DMS114 treated with DMSO at 0.1 percent for 48 hours (cell line): ENCODE measurements at regions not wholly inside any gene's neighbourhood (a gene's known extent, or its start where the extent isn't known, plus 50 kb on each side); places are given as distances from the start of the nearest gene placed in this dataset.
"Not testable (repeated sequence)": the region's sequence is repeated elsewhere in the genome, so short reads cannot be mapped to it uniquely, and the experiment has no call there.

ENCODE experiments used
- DNase-seq: peaks from one replicate; lab custom pipeline; 2025; ENCODE audit not compliant: unreplicated experiment; lab: John Stamatoyannopoulos, UW

DNA sequence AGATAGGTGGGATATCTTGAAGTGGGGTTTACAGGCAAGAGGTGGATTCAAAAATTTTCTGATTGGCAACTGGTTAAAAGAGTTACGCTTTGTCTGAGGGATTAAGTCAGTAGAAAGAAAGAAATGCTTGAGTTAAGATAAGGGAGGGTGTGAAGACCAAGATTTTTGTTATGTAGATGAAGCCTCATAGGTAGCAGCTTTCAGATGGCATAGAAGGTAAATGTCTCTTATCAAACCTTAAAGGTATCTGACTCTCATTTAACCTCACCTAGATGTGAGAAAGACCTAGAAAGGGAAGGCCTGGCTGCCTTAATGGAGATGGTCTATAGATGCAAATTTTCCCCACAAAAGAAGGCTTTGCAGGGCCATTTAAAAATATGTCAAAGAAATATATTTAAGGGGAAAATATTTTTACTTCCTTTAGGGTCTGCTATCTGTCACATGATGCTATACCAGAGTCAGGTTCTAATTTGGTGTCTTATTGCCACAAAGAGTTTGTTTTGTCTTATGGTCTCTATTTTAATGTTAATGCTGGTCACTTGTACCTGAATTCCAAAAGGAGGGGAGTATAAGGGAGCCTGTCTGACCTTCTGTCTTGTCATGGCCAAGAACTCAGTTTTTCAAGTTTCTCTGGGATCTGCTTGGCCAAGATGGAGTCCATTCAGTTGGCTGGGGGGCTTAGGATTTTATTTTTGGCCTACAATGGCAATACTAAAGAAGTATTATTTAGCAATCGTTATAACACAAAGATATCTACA, 699.1 kb upstream of the AMOT start:
- DNase-seq, result no peak

DNA sequence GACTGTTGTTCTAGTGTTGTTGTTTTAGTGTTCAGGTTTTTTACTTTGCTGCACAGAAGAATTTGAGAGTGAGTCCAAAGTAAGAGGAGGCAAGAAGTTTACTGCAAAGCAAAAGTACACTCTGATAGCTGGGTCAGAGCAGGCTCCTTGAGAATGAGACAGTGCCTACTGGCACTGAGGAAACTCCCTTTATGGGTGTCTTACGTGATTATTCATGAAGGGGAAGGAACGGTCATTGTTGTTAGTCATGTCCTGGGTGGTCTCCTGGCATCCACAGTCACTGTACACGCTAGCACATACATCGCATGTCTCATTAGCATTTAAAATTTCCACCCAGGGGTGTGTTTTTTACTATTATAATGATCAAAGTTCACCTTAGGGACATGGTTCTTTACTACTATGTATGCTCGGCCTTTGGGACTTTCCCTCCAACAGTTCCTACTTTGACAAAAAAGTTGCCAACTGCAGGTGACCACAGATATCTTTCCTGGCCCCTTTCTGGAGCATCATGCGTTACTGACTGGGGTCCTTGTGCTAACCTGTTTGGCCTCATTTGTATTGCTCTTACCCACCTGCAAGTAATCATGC, 688.9 kb upstream of the AMOT start:
- DNase-seq, result no peak

DNA sequence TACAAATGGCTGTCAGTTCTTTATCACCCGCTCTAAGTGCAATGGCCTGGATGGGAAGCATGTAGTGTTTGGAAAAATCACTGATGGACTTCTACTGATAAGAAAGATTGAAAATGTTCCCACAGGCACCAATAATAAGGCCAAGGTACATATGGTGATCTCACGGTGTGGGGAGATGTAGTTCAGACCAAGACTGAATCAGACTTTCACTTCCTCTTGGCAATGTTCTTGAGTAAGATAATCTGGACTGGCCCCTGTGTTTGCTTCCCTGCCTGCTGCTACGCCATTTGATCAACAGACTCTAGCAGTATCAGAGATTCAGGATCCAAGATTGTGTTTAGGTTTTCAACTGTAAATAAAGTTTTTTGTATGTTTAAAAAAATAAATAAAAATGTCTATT, 682.2 kb upstream of the AMOT start:
- no peak for DNase-seq

DNA sequence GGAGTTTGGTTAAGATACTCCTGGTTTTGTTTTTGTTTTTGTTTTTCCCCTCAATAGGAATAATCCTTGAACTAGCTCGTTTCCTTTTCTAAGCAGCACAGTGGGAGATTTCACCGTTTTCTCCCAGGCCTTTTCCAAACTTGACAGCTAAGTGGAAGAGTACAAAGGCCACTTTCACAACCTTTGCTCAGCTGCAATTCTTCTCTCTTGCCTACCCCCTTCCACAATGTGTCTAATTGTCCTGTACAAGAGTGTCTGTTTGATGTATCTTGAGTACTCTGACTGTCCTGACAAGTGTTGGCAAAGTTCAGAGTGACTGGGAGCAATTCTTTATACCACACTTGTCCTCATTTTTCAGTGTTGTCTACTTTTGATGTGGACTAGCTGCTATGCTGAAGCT, 674.3 kb upstream of the AMOT start:
- DNase-seq, result no peak

DNA sequence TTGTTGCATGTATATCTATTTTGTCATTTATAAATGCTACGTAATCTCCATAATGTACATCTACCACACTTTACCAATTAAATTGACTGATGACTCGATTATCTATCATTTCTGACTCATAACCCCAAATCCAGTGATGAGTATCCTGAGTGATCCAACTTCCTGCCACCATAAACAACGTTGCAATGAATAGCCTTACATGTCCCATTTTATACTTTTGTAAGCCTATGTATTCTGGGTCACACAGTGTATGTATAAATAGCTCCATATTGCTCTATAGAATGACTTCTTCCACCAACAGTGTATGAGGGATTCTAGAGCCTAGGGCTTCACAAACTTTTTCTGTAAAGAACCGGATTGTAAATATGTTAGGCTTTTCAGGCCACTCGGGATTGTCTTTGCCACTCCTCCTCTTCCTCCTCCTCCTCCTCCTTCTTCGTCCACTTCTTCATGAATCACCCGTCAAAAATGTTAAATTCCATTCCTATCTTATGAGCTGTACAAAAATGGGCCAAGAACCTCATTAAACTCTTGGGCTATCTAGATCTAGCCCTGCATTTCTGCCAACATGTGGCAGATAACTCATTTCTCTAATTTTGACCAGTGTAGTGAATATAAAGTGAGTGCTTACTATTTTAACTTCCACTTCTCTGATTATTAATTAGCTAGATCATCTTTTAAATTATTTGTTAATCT, 672.2 kb upstream of the AMOT start:
- DNase-seq, result no peak

DNA sequence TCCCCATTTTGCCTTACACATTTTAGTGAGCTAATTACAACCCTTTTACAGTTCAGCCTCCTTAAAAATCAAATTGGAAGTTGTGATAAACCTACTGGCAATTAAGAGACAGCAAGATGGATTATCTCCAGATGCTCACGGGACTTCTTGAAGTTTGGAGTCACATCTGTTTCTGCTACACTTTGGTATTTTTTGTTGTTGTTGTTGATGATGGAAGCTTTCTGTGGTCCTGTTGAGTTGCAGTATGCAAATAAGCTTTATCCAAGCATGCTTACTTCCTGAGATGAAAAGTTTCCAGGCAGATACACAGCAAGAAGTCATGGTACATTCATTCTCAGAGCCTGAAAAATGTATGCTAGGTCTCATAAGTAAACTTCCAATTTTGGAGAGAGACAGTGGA, 670.0 kb upstream of the AMOT start:
- no peak for DNase-seq

DNA sequence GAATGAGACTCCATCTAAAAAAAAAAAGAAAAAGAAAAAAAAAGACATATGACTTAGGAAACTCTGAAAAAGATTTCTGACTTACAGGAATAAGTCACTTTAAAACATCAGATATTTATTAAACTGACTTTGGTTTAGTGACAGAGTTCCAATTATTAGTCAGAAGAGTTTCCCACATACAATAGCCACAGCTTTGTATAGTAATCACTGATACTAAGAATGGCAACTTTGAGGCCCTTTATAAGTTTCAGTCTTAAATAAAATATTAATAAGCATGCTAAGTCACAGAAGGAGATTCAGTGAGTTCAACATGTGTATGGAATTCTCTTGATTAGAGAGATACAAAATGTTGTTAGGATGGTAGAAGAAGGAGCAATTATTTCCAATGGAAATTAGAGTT, 652.3 kb upstream of the AMOT start:
- no peak for DNase-seq

DNA sequence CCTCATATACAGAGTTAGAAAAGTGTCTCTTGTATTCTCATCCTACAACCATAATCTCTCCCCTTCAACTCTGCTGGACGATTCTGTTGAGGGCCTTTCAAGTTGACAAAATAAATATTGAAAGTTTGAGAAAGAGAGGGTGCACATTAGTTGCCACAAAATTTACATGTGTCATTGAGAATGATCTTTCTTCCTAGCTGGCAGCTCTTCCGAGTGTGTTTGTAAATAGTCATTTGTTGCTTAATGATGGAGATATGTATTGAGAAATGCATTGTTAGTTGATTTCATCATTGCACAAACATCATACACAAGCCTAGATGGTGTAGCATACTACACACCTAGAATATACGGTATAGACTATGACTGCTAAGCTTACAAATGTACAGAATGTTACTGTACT, 632.8 kb upstream of the AMOT start:
- no peak for DNase-seq

DNA sequence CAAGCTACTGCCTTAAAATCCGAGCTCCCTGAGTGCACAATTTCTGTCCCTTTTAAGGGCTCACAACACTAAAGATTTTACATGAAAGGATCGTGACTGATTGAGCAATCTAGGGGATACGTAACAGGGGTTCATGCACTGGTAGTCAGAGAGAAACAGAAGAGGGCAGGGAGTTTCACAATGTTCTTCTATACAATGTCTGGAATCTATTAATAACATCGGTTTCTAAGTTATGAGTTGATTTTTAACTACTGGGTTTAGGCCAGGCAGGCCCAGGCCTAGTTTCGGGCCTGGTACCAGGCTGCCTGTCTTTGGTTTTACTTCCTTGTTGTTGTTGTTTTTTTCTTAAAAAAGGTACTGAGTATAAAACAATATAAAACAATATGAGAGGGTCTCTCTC, 632.4 kb upstream of the AMOT start:
- not testable (repeated sequence) for DNase-seq

DNA sequence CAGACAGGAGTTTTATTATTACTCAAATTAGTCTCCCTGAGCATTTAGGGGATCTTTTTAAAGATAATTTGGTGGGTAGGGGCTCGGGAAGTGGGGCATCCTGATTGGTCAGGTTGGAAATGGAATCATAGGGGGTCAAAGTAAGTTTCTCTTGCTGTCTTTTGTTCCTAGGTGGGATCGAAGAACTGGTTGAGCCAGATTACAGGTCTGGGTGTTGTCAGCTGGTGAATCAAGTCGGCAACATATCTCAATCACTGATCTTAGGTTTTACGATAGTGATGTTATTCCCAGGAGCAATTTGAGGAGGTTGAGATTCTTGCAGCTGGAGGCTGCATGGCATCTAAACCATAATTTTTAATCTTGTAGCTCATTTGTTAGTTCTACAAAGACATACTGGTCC, 629.5 kb upstream of the AMOT start:
- DNase-seq, result no peak

DNA sequence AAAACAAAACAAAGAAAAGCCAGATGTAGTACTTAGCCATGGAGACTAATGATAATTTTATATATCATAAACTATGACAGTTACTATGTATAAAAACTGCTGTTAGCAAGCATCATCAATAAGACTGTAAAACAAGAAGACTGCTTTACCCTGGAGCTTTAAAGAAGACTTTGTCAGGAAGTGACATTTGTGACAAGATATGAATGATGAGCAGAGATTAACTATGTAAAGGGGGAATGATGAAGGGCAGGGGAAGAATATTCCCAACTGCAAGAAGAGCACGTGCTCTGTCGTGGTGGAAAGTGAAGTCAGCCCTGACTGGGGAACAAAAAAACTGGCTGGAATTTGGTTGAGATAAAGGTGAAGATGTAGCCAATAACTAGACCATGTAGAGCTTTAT, 617.1 kb upstream of the AMOT start:
- no peak for DNase-seq

DNA sequence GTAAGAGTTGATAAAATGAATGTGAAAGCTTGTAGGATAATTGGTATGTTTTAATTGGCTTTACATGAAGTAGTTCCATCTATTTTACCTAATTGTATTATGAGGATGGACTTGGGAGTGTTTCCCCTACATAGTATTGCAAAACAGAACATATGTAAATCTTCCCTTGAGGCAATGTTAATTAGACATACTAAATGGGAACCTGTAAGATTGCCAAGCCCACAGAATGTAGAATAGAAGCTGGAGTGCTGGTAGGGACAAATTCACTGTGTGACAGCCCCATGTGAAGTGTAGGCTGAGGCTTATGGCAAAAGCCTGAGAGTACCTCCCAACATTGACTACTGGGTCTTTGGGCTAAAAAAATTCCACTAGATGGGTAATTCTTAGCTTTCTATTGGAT, 615.0 kb upstream of the AMOT start:
- no peak for DNase-seq

DNA sequence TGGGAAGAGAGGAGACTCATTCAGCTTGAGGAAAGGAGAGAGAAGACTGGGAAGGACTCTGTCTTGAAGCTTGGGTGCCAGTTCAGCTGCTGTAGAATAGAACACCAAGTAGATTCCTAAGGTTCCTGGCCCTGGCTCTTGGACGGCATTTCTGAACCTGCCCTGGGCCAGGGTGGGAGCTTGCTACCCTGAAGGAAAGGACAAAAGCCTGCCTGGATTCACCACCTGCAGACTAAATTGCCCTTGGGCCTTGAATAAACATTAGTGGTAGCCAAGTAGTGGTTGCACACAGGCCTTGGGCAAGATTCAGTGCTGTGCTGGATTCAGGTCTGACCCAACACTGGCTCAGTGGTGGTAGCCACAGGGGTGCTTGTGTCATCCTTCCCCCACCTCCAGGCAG, 588.4 kb upstream of the AMOT start:
- DNase-seq, result no peak

DNA sequence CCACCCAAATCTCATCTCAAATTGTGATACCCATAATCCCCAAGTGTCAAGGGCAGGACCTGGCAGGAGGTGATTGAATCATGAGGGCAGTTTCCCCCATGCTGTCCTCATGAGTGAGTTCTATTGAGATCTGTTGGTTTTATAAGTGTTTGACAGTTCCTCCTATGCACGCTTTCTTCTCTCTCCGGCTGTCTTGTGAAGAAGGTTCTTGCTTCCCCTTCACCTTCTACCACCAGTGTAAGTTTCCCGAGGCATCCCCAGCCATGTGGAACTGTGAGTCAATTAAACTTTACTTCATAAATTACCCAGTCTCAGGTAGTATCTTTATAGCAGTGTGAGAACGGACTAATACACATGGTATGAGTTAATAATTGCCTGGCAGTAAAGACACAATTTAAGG, 581.7 kb upstream of the AMOT start:
- DNase-seq, result no peak

DNA sequence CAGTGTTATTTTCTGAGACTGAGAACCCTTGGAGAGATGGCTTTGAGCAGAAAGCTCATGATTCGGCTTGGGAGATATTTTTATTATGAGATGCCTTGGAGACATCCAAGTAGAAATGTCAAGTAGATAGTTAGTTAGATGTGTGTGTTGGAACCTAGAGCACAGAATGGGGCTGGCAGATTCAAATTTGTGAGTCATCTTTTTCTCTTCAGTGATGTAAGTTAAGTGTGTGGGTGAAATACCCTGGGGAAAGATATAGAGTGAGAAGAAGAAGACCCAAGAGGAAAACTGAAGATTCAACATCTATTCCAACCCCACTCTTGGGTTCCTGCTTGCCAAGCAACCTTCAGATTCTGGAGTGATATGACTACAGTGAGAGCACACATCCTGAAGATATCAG, 580.8 kb upstream of the AMOT start:
- no peak for DNase-seq

DNA sequence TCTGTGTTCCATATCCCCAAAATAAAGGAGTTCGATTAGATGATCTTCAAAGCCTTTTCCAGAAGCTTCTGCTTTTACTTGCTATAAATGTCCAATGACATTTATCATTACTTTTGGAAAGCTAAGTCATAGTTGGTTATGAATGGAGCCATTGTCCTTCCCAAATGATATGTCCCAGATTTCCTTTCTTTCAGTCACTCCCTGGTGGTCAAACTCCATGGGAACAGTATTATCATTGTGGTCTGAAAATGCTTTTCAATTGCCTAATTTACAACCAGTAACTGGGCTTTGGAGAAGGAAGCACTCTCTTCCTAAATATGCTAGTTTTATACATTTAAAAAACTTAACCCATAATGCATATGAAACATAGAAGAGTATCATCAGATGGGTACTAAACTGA, 571.5 kb upstream of the AMOT start:
- DNase-seq, result no peak

DNA sequence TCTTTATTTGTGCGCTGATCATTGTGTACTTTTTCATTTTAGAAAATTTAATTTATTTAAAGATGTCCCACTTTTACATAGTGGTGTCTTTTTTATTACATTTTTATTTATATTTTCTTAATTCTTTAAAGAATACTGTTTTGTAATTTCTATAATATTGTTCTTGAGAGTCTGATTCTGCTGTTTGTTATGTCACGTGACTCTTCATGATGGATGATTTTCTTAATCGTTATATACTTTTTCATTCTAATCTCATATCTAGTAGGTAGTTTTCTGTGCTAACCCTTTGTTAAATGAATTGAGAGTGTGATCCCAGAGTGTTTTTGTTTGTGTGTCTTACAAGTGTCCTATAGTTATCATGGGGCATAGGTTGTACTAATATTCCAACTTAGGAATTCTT, 568.2 kb upstream of the AMOT start:
- no peak for DNase-seq

DNA sequence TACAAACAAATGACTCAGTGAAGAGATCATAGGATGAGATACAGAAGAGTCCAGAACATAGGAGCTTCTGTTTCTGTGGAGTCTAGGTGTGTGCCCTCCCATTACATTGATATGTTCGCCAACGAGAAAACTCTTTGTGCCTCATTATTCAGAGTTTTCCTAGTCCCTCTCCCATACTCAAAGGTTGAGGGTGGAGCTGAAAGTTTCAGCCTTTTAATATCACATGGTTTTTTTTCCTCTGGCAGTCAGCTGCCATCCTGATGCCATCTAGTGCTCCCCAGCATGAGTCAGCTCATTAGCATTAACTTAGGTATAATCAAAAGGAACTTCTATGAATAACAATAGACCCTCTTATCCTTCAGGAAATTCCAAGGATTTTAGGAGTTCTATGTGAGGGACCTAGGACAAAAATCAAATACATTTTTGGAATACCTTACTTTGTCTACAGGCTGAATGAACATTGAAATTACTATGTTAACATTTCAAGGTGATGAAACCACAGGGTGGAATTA, 559.6 kb upstream of the AMOT start:
- no peak for DNase-seq

DNA sequence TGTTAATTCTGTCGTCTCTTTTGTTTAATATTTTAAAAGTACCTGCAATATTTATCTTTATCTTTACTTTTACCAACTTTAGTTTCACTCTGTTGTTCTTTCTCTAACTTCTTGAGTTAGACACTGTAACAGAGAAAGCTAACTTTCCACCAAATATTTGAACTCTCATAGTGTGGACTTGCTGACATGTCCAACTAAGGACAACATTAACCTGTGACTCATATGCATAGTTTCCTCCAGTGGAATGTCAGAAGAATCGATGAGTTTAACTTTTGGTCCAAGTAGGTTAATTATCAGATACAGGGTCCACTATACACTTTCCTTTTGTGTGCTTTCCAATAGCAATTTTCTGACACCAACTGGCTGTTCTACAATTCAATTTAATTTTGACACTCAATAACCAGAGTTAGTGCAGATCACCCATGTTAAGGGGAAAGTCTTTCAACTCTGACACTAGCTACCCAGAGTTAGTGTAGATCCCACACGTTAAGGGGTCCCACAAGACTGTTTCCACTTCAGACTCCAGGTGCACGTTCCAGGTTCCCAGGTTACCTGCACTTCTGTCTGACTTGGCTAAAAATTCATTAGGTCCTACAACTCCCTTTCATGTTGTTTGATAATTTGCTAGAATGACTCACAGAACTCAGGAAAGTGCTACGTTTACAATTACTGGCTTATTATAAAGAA, 559.0 kb upstream of the AMOT start:
- no peak for DNase-seq

DNA sequence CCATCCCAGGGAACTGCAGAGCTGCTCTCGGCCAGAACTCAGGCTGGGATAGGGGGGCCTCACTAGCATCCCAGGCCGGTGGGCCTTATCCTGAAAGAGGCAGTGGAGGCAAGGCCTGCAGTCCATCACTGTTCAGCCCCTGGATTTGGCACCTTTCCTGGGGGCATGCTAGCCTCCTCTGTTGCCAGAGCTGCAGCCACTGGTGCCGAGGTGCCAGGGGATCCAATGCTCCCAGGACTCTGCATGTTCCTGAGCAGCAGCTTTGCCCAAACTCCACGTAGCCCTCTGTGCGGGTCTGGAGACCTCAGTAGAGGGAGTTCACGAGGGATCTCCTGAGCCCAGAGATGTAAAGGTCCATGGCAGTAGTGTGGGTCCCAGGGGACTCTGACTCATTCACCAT, 551.7 kb upstream of the AMOT start:
- DNase-seq, result no peak

DNA sequence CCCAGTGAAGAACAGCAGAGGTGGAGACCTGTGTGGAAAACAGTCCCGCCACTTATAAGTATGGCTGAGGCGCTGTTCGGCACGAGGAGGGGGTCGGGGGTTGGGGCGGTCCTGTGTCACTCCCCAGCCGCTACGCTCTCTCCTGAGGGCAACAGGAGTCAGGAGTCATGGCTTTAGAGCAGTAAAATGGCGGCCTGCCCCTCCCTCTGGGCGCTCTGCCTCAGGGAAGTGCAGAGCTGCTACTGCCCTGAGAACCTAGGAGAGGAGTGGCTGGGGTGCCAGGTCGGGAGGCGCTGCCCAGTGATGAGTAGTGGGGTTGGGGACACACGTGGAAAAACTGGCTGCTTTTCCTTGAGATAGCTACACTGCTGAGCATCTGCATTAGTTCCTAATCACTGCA, 551.2 kb upstream of the AMOT start:
- no peak for DNase-seq

DNA sequence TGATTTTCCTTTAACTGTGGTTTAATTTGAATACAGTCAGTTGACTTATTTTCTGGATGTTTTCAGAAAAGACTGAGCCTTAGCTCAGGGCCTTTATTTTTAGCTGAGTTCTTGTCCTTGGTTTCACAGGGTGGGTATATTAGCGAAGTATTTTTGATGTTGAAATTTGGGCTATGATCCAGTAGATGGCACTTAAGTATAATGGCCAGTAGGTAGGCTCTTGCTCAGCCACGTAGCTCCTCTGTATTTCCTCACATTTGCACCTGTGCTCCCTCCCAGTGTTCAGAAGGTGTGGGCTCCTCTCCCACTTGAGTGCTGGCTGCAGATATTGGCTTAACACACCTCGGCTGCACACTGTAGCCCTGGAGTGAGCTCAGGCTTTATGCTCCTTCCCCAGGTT, 549.9 kb upstream of the AMOT start:
- DNase-seq, result no peak
